Esophagus muscularis mucosa (tissue), 4 donors: ENCODE measurements at regions not wholly inside any gene's neighbourhood (a gene's known extent, or its start where the extent isn't known, plus 50 kb on each side); places are given as distances from the start of the nearest gene placed in this dataset.
A peak's percentile ranks its signal among the peaks of the same experiment; 100 is the strongest.

Experiments used
- DNase-seq: peaks from one replicate; pipeline ENCODE4 v3.0.0-alpha.2; 2017; ENCODE audit errors: extremely low spot score
- H3K27ac ChIP-seq, 4 donors: fragments of 200-600 bp; sonication (generic); replicated peaks in 1 of 4; 1 replicate in 3 of 4; 2 replicates in 1 of 4; pipeline ENCODE4 v1.5.1; 2016 to 2019; ENCODE audit warnings: mild to moderate bottlenecking in 1 of 4
- H3K27me3 ChIP-seq, 4 donors: fragments of 200-600 bp; sonication (generic); one replicate each; pipeline versions ENCODE4 v1.5.1 to v1.6.0; 2016 to 2019
- H3K36me3 ChIP-seq, 4 donors: fragments of 200-600 bp; sonication (generic); one replicate each; pipeline ENCODE4 v1.5.1; 2016 to 2019
- H3K4me1 ChIP-seq, 4 donors: fragments of 200-600 bp; sonication (generic); one replicate each; pipeline ENCODE4 v1.5.1; 2016 to 2019
- H3K4me3 ChIP-seq, 4 donors: fragments of 200-600 bp; sonication (generic); 1 replicate in 2 of 4; 2 replicates in 2 of 4; pipeline ENCODE4 v1.5.1; 2016 to 2019; ENCODE audit warnings: mild to moderate bottlenecking in 4 of 4, moderate library complexity in 1 of 4
- H3K9me3 ChIP-seq, 4 donors: fragments of 200-600 bp; sonication (generic); 1 replicate in 3 of 4; 2 replicates in 1 of 4; pipeline ENCODE4 v1.5.1; 2016 to 2019
- CTCF ChIP-seq, 3 experiments: fragments of 200-600 bp in 2 of 3; fragments of 450-650 bp in 1 of 3; sonication (generic) in 2 of 3; IDR thresholded peaks; one replicate each; pipeline ENCODE4 v1.5.1; 2017 to 2019; ENCODE audit warnings: antibody characterized with exemption in 3 of 3, mild to moderate bottlenecking in 2 of 3, moderate library complexity in 1 of 3
- EP300 ChIP-seq: sonication (generic); formaldehyde crosslinking; IDR thresholded peaks from one replicate; pipeline ENCODE4 v1.6.1; 2017; ENCODE audit warnings: antibody characterized with exemption
- POLR2A ChIP-seq: fragments of 450-650 bp; IDR thresholded peaks from one replicate; pipeline ENCODE4 v1.6.1; 2017; ENCODE audit warnings: antibody characterized with exemption, moderate library complexity, mild to moderate bottlenecking, low read depth
- POLR2AphosphoS5 ChIP-seq, 2 donors: sonication (generic); formaldehyde crosslinking; IDR thresholded peaks; one replicate each; pipeline ENCODE4 v1.6.1; 2017; ENCODE audit warnings: antibody characterized with exemption in 2 of 2
- WGBS: methylation state at CpG from one replicate; pipeline ENCODE4 v1.1.5; 2018; 5-methylcytosine and 5-hydroxymethylcytosine counted together
- intact Hi-C: fragments of 100-400 bp; cut with DNase I; formaldehyde crosslinking; loops from one replicate; pipeline ENCODE4 v1.15.1; 2023

- Histone ChIP-seq H3K9me3 (no peaks in the 10 kb centered on the region), H3K27ac (no peak overlapping the region), H3K4me3 (no peak overlapping the region), H3K27me3 (no peaks in the 10 kb centered on the region), H3K4me1 (no peaks in the 10 kb centered on the region), H3K36me3 (no peaks in the 10 kb centered on the region)
- intact Hi-C loops: no loop called here
- TF ChIP-seq CTCF (IDR thresholded peaks at IDR 0.05) (peak; percentile 18 to 42 (median 24)), POLR2A (no peak)
- 60% methylated on average over 4 of the region's 4 CpGs for WGBS
- DNase-seq: no peak
Observed at GRCh38 chrX:34365471-34365870, 233.4 kb upstream of the FAM47A start.

GRCh38 chrX:34350561-34351335 lies 218.6 kb upstream of the FAM47A start:
- Histone ChIP-seq H3K27ac (no peak overlapping the region), H3K4me3 (no peak overlapping the region), H3K27me3 (no peaks in the 10 kb centered on the region), H3K9me3 (no peaks in the 10 kb centered on the region), H3K36me3 (no peaks in the 10 kb centered on the region), H3K4me1 (no peaks in the 10 kb centered on the region)
- WGBS: 41% methylated on average over 3 of the region's 3 CpGs
- no peak for DNase-seq
- intact Hi-C loops: no loop called here
- TF ChIP-seq POLR2AphosphoS5 (IDR thresholded peaks at IDR 0.05): no peak
- TF ChIP-seq EP300: no peak
- TF ChIP-seq POLR2A: no peak
- TF ChIP-seq CTCF (IDR thresholded peaks at IDR 0.05): no peak

- Histone ChIP-seq H3K27me3 (no peaks in the 10 kb centered on the region), H3K9me3 (no peaks in the 10 kb centered on the region), H3K4me3 (no peak overlapping the region), H3K36me3 (no peaks in the 10 kb centered on the region), H3K27ac (no peak overlapping the region), H3K4me1 (no peaks in the 10 kb centered on the region)
- intact Hi-C loops: no loop called here
- TF ChIP-seq CTCF (IDR thresholded peaks at IDR 0.05) (no peak), POLR2A (no peak), POLR2AphosphoS5 (IDR thresholded peaks at IDR 0.05) (no peak), EP300 (no peak)
- DNase-seq: no peak
Observed at GRCh38 chrX:34343001-34343400, 210.9 kb upstream of the FAM47A start.

GRCh38 chrX:34341814-34342213 lies 209.7 kb upstream of the FAM47A start:
- H3K27ac ChIP-seq: no peak overlapping the region
- H3K4me1 ChIP-seq: no peaks in the 10 kb centered on the region
- H3K27me3 ChIP-seq: no peaks in the 10 kb centered on the region
- intact Hi-C loops: no loop called here
- H3K9me3 ChIP-seq: no peaks in the 10 kb centered on the region
- no peak overlapping the region for H3K4me3 ChIP-seq
- WGBS: 64% methylated on average over 4 of the region's 4 CpGs
- H3K36me3 ChIP-seq: no peaks in the 10 kb centered on the region
- DNase-seq: no peak
- TF ChIP-seq CTCF (IDR thresholded peaks at IDR 0.05) (no peak), POLR2AphosphoS5 (IDR thresholded peaks at IDR 0.05) (no peak), POLR2A (no peak), EP300 (no peak)

GRCh38 chrX:34341258-34341657 lies 209.1 kb upstream of the FAM47A start:
- Histone ChIP-seq H3K36me3 (no peaks in the 10 kb centered on the region), H3K9me3 (no peaks in the 10 kb centered on the region), H3K4me3 (no peak overlapping the region), H3K4me1 (no peaks in the 10 kb centered on the region), H3K27me3 (no peaks in the 10 kb centered on the region), H3K27ac (no peak overlapping the region)
- DNase-seq: no peak
- TF ChIP-seq EP300 (no peak), CTCF (IDR thresholded peaks at IDR 0.05) (no peak), POLR2A (no peak), POLR2AphosphoS5 (IDR thresholded peaks at IDR 0.05) (no peak)
- intact Hi-C loops: no loop called here
